Stimulated activated CD4-positive, alpha-beta T cell treated with anti-CD3 and anti-CD28 coated beads, Interleukin-15, amount 100 ng/mL, for 1 hour (primary cell): ENCODE measurements at regions not wholly inside any gene's neighbourhood (a gene's known extent, or its start where the extent isn't known, plus 50 kb on each side); places are given as distances from the start of the nearest gene placed in this dataset.
"Not testable (repeated sequence)": the region's sequence is repeated elsewhere in the genome, so short reads cannot be mapped to it uniquely, and the experiment has no call there.

Experiments used
- DNase-seq, 2 donors: peaks; one replicate each; pipeline ENCODE4 v3.0.0-alpha.2; 2020; ENCODE audit warnings: low read depth in 1 of 2, low spot score in 1 of 2

- DNase-seq = no peak
These were observed 103.9 kb upstream of the FHL2 start for GRCh38 chr2:105502625-105503334.

DNA sequence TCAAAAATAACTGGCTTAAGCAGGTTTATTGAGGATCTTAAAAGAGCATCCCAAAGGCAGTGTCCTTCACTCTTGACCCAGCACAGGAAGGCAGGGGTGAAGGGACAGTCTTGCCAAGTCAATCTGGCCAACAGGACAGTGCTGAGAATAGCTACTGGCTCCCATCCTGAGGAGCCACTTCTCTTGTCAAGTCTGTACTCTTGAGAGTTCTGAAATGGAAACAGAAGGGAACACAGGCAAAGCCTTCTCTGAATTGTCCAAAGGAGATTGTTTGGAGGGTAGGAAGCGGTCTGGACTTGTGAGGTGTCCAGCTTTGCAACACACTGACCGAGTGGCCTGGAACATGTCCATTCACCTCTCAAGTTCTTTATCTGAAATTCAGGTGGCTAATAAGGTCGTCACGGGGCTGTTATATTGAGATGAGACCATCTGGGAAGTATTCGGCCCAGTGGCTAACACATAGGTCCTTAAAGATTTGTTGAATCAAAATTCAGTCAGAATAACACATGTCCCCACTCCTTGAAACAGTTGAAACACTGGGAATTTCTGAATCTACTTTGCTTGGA is 99.5 kb upstream of the FHL2 start:
- DNase-seq = no peak

- no peak for DNase-seq
These were observed 98.2 kb upstream of the FHL2 start for GRCh38 chr2:105497094-105497493.

DNA sequence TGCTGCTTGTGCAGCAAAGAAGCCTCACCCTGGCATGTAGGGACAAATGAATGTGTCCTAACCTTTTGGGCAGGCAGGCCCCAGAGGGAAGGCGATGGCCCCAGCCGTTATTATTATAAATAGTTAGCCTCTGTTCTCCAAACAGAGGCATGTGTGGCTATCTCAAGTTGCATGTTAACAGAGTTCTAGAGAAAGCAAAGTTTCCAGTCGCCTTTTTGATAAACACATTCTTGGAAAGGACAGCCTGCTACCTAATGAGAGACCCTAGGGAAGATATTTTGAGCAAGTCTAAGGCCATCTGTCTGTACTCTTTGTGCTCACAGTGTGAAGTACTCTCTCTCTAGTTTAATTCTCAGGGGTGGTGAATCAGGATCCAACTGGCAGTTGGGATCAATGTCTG is 97.4 kb upstream of the FHL2 start:
- DNase-seq = no peak

- DNase-seq = no peak
These were observed 96.0 kb upstream of the FHL2 start for GRCh38 chr2:105494683-105495425.

- no peak for DNase-seq
These were observed 92.1 kb upstream of the FHL2 start for GRCh38 chr2:105490956-105491355.

DNA sequence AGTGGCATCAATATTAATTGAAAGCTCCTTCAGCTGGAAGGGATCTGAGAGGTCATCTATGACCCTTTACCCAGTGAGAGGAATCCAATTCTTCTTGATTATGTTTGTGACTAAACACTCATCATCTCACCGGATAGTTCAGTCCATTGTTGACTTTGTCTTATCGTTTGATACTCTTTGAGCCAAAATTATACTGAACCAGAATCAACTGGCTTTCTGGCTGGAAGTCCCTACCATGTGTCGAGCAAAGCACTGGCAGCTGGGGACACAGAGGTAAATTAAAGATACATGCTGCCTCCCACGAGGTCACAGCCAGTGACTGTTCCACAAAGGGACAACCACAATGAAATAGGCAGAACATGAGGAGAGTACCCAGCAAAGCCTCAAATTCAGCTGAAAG is 91.4 kb upstream of the FHL2 start:
- no peak for DNase-seq

DNA sequence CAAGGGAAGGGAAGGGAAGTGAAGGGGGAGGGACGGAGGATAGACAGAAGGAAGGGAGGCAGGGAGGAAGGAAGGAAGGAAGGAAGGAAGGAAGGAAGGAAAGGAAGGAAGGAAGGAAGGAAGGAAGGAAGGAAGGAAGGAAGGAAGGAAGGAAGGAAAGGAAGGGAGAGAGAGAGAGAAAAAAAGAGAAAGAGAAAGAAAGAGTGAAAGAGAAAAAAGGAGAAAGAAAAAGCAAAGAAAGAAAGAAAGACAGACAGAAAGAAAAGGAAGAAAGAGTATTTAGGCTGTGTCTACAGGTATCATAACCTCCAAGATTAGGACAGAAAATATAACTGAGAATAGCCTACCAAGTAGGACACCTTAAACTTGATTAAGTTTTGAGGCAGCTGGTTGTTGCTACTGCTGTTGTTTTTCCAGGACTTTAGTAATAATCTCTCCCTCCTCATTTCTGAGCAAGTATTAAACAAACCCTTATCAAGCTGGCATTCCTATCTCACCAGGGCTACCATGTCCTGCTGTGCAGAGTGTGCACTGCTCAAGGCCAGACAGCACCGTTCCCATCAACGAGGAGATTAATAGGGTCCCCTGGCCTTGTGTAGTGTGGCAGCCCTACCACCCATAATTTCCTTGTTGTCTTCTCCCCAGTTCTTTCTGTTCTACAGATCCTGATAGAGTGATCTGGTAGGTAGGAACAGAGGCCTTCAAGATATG is 90.5 kb upstream of the FHL2 start:
- DNase-seq = no peak

DNA sequence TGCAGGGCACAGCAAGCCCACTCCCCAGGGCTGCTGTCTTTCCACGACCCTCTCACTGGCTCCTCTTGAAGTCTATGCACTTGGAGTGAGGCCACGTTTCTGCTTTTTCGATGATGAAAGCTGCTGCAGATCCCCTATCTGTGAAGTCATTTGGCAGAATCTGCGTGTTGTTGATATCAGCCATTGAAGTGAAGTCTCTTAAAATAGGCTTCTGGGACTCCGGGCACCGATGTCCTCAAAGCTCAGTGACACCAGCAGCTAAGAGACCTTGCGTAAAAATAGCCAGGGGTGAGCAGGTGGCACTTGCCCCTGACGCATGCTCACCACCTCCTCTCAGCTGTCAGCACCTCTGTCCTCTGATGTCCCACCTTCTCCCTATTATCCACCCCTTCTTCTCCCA is 89.4 kb upstream of the FHL2 start:
- no peak for DNase-seq

DNA sequence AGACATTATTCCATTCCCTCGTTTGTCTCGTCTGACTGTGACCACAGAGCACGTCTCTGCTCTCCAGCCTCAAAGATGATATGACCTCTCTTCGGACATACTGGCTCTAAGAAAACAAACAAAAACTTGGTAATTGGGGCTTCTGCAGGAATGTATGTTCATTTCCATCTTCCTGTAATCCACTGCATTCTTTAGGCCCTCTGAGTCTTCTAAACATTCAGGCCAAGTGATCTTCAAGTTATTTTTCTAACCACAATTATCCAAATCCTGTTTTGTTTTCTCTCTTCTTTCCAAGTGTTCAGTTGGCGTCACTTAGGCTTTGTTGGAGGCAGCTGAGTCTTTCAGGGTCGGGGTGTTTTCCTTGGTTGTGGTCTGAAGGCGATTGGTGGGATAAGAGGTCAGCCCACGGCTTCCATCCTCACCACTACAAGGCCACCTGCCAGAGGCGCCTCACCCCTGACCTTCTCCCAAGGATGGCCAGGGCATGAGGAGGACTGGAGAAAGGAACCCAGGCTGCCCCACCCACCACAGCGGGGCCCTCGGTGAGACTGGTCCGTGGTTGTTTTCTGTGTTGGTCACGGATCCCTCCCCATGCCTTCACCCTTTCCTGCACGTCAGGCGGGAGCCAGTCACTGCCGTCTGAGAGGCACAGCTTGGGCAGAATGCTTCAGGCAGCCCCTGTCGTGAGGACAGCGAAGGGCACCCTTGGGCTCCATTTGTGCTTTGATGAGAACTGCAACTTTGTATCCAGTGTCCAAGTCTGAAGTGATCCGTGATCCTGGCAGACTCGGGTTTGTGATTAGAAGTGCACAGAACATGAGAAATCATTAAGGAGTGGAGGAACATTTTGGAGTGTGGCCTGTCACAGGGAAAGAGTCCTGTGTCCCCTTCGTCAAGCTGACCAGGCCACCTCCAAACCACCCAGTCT is 88.6 kb upstream of the FHL2 start:
- no peak for DNase-seq

DNA sequence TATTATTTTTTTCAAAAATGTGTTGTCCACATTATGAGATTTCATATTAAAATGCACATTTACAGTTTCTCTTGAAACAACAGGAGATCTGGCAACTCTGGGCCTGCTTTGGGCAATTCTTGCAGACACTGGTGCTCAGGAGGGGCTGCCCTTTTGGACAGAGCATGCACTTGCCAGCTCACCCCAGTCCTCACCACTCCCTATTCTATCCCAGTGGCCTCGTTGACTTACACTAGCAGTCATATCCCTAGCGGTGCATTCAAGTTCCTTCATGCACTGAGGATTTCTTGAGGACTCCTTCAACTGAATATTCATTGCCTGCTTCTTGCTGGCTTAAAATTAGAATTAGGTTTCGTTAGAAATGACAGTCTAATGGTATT is 87.9 kb upstream of the FHL2 start:
- DNase-seq = no peak

DNA sequence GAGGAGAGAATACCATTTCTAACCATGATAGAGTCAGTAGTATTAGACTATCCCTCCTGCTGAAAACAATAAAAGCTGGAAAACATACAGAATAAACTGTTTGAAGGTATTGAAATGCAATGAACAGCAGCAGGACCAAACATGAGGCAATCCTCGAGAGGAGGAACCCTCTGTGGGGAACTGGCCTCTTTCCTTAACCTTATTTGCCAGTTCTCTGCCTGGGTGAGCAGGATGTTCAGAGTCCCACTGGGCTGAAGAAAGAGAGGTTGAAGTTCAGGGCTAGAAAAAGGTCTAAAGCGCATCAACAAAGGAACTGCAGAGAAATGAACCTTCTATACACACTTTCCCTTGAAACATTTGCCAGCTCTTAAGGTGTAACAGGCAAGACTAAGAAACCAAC is 79.8 kb upstream of the FHL2 start:
- DNase-seq = no peak

- not testable (repeated sequence) for DNase-seq
These were observed 78.3 kb upstream of the FHL2 start for GRCh38 chr2:105477050-105477620.

DNA sequence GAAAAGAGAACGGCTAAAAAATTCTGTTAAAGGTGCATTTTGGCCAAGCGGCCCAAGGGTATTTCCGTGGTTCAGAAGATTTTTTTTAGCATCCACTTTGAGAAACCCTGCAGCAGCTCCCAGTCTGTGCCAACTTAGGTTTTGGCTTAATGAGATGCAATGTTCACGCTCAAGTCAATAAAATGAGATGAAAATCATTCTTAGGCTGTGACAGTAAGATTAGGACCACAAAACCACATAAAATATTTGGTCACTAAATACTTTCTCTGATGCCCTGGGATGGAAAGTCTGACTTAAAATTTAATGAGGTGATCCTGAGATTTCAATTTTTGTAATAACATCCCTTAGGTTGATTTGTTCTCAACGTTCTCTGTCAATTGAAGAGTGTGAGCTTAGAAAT is 74.2 kb upstream of the FHL2 start:
- DNase-seq = no peak

DNA sequence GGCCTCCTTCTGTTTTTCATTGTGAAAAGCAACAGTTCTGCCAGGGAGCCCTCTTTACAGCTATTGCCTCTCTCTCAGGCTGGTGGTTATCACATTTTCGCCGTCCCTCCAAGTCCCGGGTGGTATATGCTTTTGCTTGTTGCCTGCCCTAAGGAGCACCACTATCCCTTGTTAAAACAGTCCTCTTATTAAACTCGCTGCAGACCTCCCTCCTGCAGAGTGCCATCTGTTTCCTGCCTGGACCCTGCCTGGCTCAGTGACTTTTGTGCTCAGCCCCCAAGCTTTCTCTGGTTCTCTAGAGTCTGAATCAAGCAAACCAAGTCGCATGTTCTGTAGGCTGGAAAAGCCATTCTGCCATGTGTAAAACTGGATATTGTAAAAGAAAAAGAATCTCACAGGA is 72.1 kb upstream of the FHL2 start:
- DNase-seq = no peak

DNA sequence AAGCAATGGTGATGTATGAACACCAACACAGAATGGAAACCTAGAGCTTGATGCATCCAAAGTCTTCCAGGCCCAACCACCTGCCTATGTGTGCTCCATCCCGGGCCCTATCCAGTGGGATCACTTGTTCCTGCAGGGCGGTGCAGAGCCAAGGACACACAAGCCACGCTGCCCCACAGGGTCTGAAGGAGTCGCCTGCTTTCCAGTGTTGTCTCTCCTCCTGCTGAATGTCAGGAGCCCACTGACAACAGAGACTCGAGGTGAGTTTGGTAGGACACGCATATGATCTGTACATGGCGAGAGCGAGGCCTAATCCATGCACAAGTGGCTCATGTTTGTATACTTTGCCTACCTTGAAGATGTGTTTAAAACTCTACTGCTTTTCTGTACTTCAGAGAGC is 70.9 kb upstream of the FHL2 start:
- DNase-seq = no peak

GRCh38 chr2:105468582-105469042 is 69.8 kb upstream of the FHL2 start:
- DNase-seq = no peak

GRCh38 chr2:105464325-105464724 is 65.5 kb upstream of the FHL2 start:
- no peak for DNase-seq

- no peak for DNase-seq
These were observed 61.3 kb upstream of the FHL2 start for GRCh38 chr2:105460048-105460732.

- DNase-seq = no peak
These were observed 59.2 kb upstream of the FHL2 start for GRCh38 chr2:105458076-105458475.
